Panc1 (cell line): ENCODE measurements at regions not wholly inside any gene's neighbourhood (a gene's known extent, or its start where the extent isn't known, plus 50 kb on each side); places are given as distances from the start of the nearest gene placed in this dataset.

Experiments
- ATAC-seq: fragments of 200-7000 bp; cut with Tn5 transposase; 2 replicates; pipeline ENCODE4 v1.9.1; 2020; ENCODE audit warnings: mild to moderate bottlenecking, moderate library complexity
- BruUV-seq: library from RNA; stranded (reverse); fragments of 400-500 nt; replicated peaks from 2 replicates; lab custom pipeline; 2021; lab: Mats Ljungman, UMichigan
- CTCF ChIA-PET: fragments of 300-600 bp; sonication (Branson Sonifier 250); formaldehyde crosslinking; loops from one replicate; lab custom pipeline; 2022; ENCODE audit warnings: antibody characterized with exemption; lab: Charles Lee
- POLR2A ChIA-PET: fragments of 300-600 bp; sonication (Branson Sonifier 250); formaldehyde crosslinking; loops from one replicate; lab custom pipeline; 2022; ENCODE audit warnings: antibody characterized with exemption; lab: Charles Lee
- DNase-seq: peaks from one replicate; pipeline ENCODE4 v3.0.0-alpha.2; 2010; ENCODE audit warnings: low read depth, low spot score
- H3K27ac ChIP-seq: 2 replicates; pipeline ENCODE4 v1.5.1; 2011; ENCODE audit warnings: mild to moderate bottlenecking, low read length, inconsistent platforms
- H3K27me3 ChIP-seq: fragments of 200-500 bp; sonication (Bioruptor generic); 2 replicates; pipeline ENCODE4 v1.6.0; 2014; ENCODE audit warnings: low read length, inconsistent platforms; ENCODE audit not compliant: control insufficient read depth, insufficient read depth
- H3K36me3 ChIP-seq: fragments of 200-500 bp; sonication (Bioruptor generic); 2 replicates; pipeline ENCODE4 v1.5.1; 2014; ENCODE audit warnings: inconsistent platforms, mild to moderate bottlenecking, low read length, moderate library complexity; ENCODE audit not compliant: control insufficient read depth, insufficient read depth
- H3K4me1 ChIP-seq: 2 replicates; pipeline ENCODE4 v1.5.1; 2011; ENCODE audit warnings: inconsistent platforms, mild to moderate bottlenecking, low read length, moderate library complexity; ENCODE audit not compliant: control insufficient read depth, insufficient read depth
- H3K4me3 ChIP-seq, 2 experiments: 2 replicates each; pipeline ENCODE4 v1.5.1; 2011 to 2012; ENCODE audit warnings: low read depth in 2 of 2, low read length in 2 of 2, mild to moderate bottlenecking in 2 of 2, inconsistent platforms in 1 of 2, moderate library complexity in 1 of 2
- H3K9me3 ChIP-seq: fragments of 200-500 bp; sonication (Bioruptor generic); 2 replicates; pipeline ENCODE4 v1.5.1; 2014; ENCODE audit warnings: low read depth, mild to moderate bottlenecking, inconsistent platforms, low read length, moderate library complexity; ENCODE audit not compliant: control insufficient read depth, insufficient read depth
- CTCF ChIP-seq: fragments of 450-650 bp; IDR thresholded peaks from 2 replicates; pipeline ENCODE4 v1.5.1; 2017; ENCODE audit warnings: mild to moderate bottlenecking
- POLR2AphosphoS5 ChIP-seq: IDR thresholded peaks from 2 replicates; pipeline ENCODE4 v1.6.1; 2012; ENCODE audit warnings: mild to moderate bottlenecking, low read depth, low read length, moderate library complexity
- REST ChIP-seq, 2 experiments: IDR thresholded peaks; 2 replicates each; pipeline ENCODE4 v1.6.1; 2011 to 2012; ENCODE audit warnings: low read depth in 2 of 2, control low read depth in 1 of 2, low read length in 1 of 2, mild to moderate bottlenecking in 1 of 2, moderate library complexity in 1 of 2; ENCODE audit not compliant: insufficient read depth in 1 of 2
- SIN3A ChIP-seq: IDR thresholded peaks from 2 replicates; pipeline ENCODE4 v1.6.1; 2012; ENCODE audit warnings: low read depth, mild to moderate bottlenecking, low read length, moderate library complexity, borderline replicate concordance; ENCODE audit not compliant: insufficient read depth
- TCF7L2 ChIP-seq: IDR thresholded peaks from 2 replicates; pipeline ENCODE4 v1.6.1; 2011; ENCODE audit warnings: mild to moderate bottlenecking, low read depth, low read length, inconsistent platforms
- in situ Hi-C: cut with HindIII; loops from 2 replicates; pipeline ENCODE4 v1.10.0; 2016; ENCODE audit warnings: low sequenced_read_pairs, low pct_unique_long_range_greater_than_20kb
- intact Hi-C: fragments of 100-400 bp; cut with micrococcal nuclease; formaldehyde crosslinking; loops from one replicate; pipeline ENCODE4 v1.10.0; 2022; ENCODE audit not compliant: unreplicated experiment

GRCh38 chr2:104433657-104434056, 420.3 kb upstream of the POU3F3 start:
- H3K9me3 ChIP-seq: no peaks in the 10 kb centered on the region
- no peaks in the 10 kb centered on the region for H3K36me3 ChIP-seq
- H3K4me1 ChIP-seq: no peaks in the 10 kb centered on the region
- H3K27ac ChIP-seq: no peak overlapping the region
- BruUV-seq: no TSS peak
- TF ChIP-seq SIN3A: no peak
- no peak for TF ChIP-seq REST (IDR thresholded peaks at IDR 0.05; ENCODE audit: insufficient read depth in 1 of 2, low read depth in 2 of 2, low read length in 1 of 2)
- TF ChIP-seq POLR2AphosphoS5: no peak
- TF ChIP-seq CTCF: no peak
- TF ChIP-seq TCF7L2: no peak
- intact Hi-C loops (no loop called here), in situ Hi-C loops (no loop called here)
- H3K4me3 ChIP-seq: no peak overlapping the region
- DNase-seq (no peak), ATAC-seq (no peak)
- ChIA-PET CTCF (no interaction called here), POLR2A (no interaction called here)
- H3K27me3 ChIP-seq: peaks cover 3% of the 10 kb centered on the region; the same call in 1 of the 2 replicates

- ATAC-seq (no peak), DNase-seq (no peak)
- POLR2A ChIA-PET: interaction anchor here (0.7 kb wide), 1 partner anchor 97 kb away, joined by 12 read pairs; no protein-coding TSS in a partner anchor
- Histone ChIP-seq H3K4me1 (no peaks in the 10 kb centered on the region), H3K9me3 (no peaks in the 10 kb centered on the region), H3K4me3 (peak overlapping the region; percentile 19 to 31), H3K36me3 (no peaks in the 10 kb centered on the region), H3K27ac (no peak overlapping the region), H3K27me3 (peaks cover 3% of the 10 kb centered on the region; the same call in 1 of the 2 replicates)
- TF ChIP-seq POLR2AphosphoS5 (no peak), CTCF (no peak), TCF7L2 (no peak), SIN3A (no peak), REST (IDR thresholded peaks at IDR 0.05; ENCODE audit: insufficient read depth in 1 of 2, low read depth in 2 of 2, low read length in 1 of 2) (no peak)
- in situ Hi-C loops (no loop called here), intact Hi-C loops (no loop called here)
- CTCF ChIA-PET: no interaction called here
- BruUV-seq: no TSS peak
Observed at GRCh38 chr2:104434318-104434792, 419.6 kb upstream of the POU3F3 start.
